Endothelial cell of umbilical vein (primary cell): ENCODE measurements at regions not wholly inside any gene's neighbourhood (a gene's known extent, or its start where the extent isn't known, plus 50 kb on each side); places are given as distances from the start of the nearest gene placed in this dataset.

Experiments
- POLR2AphosphoS5 ChIP-seq: IDR thresholded peaks from 2 replicates; pipeline ENCODE4 v1.6.1; 2012; ENCODE audit warnings: low read depth, mild to moderate bottlenecking, control low read depth, low read length, moderate library complexity; ENCODE audit not compliant: insufficient read depth
- TF ChIP-seq, protein P1 (sequence below), 2 donors: IDR thresholded peaks; 1 replicate in 1 of 2; 2 replicates in 1 of 2; pipeline ENCODE4 v1.5.1; 2011; ENCODE audit warnings: low read length in 2 of 2, mild to moderate bottlenecking in 2 of 2, moderate library complexity in 2 of 2, control low read depth in 1 of 2, inconsistent platforms in 1 of 2, low read depth in 1 of 2; ENCODE audit not compliant: insufficient read depth in 1 of 2; ENCODE audit errors: extremely low read depth in 1 of 2

DNA sequence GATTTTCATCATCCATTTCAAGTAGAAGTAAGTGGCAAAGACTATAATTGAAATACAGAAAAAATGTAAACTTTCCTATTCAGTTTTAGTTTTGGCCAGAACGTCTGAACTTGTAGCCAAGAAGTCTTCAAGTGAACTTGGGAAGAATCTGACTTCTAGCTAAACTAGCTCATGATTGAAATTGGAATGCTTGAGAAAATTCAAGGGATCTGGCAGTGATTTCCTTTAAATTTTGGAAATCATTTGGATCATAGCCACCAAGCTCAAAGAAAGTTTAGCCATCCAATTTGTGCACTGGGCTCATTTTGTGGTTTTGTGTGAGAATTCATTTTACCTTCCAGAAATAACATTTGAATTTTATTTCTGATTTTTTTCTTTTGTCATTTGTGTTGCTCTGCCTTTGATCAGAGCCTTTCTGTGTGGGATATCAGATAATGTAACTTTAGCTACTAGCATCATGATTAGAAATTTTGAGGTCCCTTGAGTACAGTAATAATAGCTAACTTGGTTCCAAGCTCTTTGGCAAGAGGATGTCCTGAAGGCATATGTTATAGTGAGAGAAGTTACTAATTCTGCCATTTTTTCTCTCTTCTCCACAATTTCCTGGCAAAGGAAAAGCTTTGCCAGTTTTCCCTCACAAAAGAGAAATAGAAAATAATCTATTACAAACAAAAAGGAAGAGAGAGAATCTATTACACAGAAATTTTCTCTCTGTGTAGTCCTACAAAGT lies 2123.7 kb upstream of the RAG2 start:
- TF ChIP-seq, protein P1, sequence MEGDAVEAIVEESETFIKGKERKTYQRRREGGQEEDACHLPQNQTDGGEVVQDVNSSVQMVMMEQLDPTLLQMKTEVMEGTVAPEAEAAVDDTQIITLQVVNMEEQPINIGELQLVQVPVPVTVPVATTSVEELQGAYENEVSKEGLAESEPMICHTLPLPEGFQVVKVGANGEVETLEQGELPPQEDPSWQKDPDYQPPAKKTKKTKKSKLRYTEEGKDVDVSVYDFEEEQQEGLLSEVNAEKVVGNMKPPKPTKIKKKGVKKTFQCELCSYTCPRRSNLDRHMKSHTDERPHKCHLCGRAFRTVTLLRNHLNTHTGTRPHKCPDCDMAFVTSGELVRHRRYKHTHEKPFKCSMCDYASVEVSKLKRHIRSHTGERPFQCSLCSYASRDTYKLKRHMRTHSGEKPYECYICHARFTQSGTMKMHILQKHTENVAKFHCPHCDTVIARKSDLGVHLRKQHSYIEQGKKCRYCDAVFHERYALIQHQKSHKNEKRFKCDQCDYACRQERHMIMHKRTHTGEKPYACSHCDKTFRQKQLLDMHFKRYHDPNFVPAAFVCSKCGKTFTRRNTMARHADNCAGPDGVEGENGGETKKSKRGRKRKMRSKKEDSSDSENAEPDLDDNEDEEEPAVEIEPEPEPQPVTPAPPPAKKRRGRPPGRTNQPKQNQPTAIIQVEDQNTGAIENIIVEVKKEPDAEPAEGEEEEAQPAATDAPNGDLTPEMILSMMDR (IDR thresholded peaks at IDR 0.05; ENCODE audit: extremely low read depth in 1 of 2, insufficient read depth in 1 of 2, low read depth in 1 of 2, low read length in 2 of 2): no peak
- no peak for TF ChIP-seq POLR2AphosphoS5
